HAP-1 (cell line): ENCODE measurements at regions not wholly inside any gene's neighbourhood (a gene's known extent, or its start where the extent isn't known, plus 50 kb on each side); places are given as distances from the start of the nearest gene placed in this dataset.

Source experiments
- DNase-seq, 2 experiments: peaks; one replicate each; pipeline ENCODE4 v3.0.0-alpha.2; 2016 to 2020; ENCODE audit warnings: low spot score in 2 of 2
- H3K27me3 ChIP-seq: fragments of 250-450 bp; sonication (Bioruptor Pico); 2 replicates; pipeline ENCODE4 v1.5.1; 2020; ENCODE audit warnings: low read depth, mild to moderate bottlenecking, moderate library complexity
- H3K36me3 ChIP-seq: fragments of 250-450 bp; sonication (Bioruptor Pico); replicated peaks from 2 replicates; pipeline ENCODE4 v1.5.1; 2020; ENCODE audit warnings: mild to moderate bottlenecking
- H3K4me1 ChIP-seq: fragments of 250-450 bp; sonication (Bioruptor Pico); 2 replicates; pipeline ENCODE4 v1.5.1; 2020; ENCODE audit warnings: mild to moderate bottlenecking
- H3K4me3 ChIP-seq: fragments of 250-450 bp; sonication (Bioruptor Pico); 2 replicates; pipeline ENCODE4 v1.5.1; 2020; ENCODE audit warnings: mild to moderate bottlenecking, moderate library complexity
- H3K9me3 ChIP-seq: fragments of 250-450 bp; sonication (Bioruptor Pico); 2 replicates; pipeline ENCODE4 v1.5.1; 2020; ENCODE audit warnings: mild to moderate bottlenecking, moderate library complexity
- in situ Hi-C: fragments of 300-500 bp; cut with MboI; formaldehyde crosslinking; loops from 3 replicates; pipeline ENCODE4 v1.14.3; 2020; ENCODE audit warnings: low sequenced_read_pairs, inconsistent platforms, mixed read lengths

DNA sequence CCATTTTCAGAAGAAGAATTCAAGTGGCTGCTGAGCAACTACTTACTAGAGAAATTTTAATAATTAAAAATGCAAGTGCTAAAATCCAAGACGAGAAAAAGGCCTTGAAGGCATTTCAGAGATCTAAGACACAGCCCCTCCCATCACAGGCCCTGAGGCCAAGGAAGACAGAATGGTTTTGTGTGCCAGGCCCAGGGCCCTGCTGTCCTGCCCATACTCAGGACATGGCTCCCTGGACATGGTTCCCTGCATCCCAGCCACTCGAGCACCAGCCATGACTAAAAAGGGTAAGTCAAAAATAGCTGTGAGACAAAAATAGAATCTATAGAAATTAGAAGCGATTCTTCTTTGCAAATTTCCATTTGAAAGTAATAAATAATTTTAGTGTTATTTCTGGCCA, 364.9 kb downstream of the COL12A1 start:
- Histone ChIP-seq H3K4me1 (no peaks in the 10 kb centered on the region), H3K9me3 (no peaks in the 10 kb centered on the region), H3K27me3 (no peaks in the 10 kb centered on the region), H3K4me3 (no peak overlapping the region), H3K36me3 (no peaks in the 10 kb centered on the region)
- no peak for DNase-seq
- in situ Hi-C loops: no loop called here

DNA sequence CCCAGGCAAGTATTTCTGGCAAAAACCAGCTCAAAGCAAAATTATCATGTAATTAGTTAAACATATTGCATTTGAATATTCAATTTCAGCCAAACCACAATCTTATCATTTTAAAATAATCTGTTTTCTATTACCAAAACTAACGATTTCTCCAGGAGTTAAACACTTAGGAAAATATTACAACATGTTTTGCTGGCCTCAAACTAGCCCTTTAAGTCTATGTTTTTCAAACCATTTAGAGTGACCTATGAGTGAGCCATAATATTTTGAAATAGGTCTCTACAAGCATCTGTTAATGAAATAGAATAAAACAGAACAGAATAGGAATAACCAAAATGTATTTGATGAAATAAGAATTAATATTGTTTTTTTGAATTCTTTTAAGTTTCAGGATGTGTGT, 370.9 kb downstream of the COL12A1 start:
- Histone ChIP-seq H3K4me3 (no peak overlapping the region), H3K9me3 (no peaks in the 10 kb centered on the region), H3K27me3 (no peaks in the 10 kb centered on the region), H3K36me3 (no peaks in the 10 kb centered on the region), H3K4me1 (no peaks in the 10 kb centered on the region)
- in situ Hi-C loops: no loop called here
- DNase-seq: no peak

DNA sequence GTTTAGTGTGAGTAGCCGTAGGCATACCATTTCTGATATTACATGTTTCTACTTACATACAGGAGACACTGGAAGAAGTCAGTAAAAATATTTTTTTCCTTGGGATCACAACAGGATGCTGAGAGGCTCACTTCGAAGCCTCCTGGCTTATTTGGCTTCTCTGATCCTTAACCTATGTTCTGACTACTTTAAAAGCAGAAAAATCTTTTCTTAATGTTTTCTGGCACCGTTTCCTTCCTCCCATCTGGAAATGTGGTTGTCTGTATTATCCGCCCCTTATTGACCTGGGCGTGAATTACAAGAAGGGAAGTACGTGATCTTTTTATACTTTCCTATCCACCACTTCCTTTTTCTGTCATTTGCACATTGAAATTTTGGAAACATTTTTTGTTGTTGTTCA, 379.6 kb downstream of the COL12A1 start:
- H3K4me3 ChIP-seq: no peak overlapping the region
- no peaks in the 10 kb centered on the region for H3K36me3 ChIP-seq
- no peak for DNase-seq
- no peaks in the 10 kb centered on the region for H3K27me3 ChIP-seq
- no peaks in the 10 kb centered on the region for H3K9me3 ChIP-seq
- in situ Hi-C loops: no loop called here
- H3K4me1 ChIP-seq: no peaks in the 10 kb centered on the region

DNA sequence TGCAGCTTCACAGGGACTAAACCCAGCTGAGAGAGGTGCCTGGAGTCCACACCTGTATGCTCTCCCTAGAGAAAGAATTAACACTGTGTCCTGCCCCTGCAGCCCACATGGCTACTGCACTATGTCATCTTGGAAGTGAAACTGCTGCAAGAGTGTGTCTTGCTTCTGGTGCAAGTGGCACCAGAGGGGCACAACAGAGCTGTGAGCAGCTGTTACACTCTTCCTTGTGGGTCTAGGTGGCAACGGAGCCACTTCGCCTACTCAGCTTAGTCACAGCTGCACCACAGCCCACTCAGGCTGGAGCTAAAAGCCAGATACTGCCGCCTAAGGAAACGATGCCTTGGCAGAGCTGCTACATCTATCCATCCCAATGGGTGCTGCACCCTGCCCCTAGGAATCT, 391.4 kb downstream of the COL12A1 start:
- no peak for DNase-seq
- Histone ChIP-seq H3K4me1 (no peaks in the 10 kb centered on the region), H3K4me3 (no peak overlapping the region), H3K36me3 (no peaks in the 10 kb centered on the region), H3K27me3 (no peaks in the 10 kb centered on the region), H3K9me3 (no peaks in the 10 kb centered on the region; the same call in 1 of the 2 replicates)
- in situ Hi-C loops: no loop called here

DNA sequence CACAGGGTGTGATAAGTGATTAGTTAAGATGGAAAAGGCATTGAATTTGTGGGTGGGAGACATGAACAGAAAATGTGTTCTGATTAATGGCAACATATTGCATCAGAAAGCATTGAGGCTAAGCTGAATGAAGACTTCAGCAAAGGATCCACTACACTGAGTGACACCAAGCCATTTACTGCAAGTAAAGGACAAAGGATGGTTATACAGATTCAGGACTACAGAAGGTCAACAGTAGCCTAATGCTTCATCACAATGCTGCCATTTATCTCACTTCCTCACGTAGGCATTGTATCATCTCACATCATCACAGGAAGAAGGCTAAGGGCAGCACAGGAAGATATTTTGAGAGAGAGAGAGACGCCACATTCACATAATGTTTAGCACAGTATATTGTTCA, 398.2 kb downstream of the COL12A1 start:
- DNase-seq: no peak
- no peaks in the 10 kb centered on the region for H3K4me1 ChIP-seq
- in situ Hi-C loops: no loop called here

DNA sequence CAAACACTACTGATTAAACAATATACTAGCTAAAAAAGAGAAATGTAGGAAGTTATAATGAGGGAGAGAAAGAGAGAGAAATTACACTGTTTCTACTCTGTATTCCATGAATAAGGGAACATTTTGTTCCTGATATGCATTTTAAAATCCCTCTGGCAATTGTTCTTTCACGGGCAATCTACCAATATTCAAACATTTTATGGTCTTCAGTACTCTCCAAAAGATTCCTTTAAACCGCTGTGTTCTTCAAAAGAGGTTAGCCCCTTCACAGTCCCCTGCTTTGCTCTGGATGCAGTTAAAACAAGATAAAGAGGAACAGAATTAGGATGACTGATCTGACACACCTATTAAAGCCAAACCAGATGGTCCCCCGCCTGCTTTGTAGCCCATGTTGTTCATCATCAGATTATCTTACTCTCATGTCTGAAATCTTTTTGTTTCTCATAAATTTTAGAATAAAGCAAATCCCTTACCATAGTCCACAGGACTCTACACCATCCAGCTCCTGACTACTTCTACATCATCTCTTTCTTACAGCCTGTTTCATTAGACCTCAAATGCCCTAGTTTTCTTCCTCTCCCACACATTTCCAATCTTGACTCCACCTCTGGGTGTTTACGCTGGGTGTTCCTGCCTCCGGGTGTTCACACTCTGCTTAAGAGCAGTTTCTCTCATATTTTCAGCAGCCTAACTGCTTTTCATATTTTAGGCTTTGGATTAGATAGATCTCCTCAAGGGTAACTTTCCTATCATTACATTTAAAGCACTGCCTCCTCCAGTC, 399.7 kb downstream of the COL12A1 start:
- no peak for DNase-seq
- no peaks in the 10 kb centered on the region for H3K36me3 ChIP-seq
- H3K4me3 ChIP-seq: no peak overlapping the region
- H3K9me3 ChIP-seq: no peaks in the 10 kb centered on the region
- in situ Hi-C loops: no loop called here
- H3K4me1 ChIP-seq: no peaks in the 10 kb centered on the region
- no peaks in the 10 kb centered on the region for H3K27me3 ChIP-seq

More for the DNA sequence above, 398.2 kb downstream of the COL12A1 start:
- Histone ChIP-seq H3K4me3 (no peak overlapping the region), H3K36me3 (no peaks in the 10 kb centered on the region), H3K9me3 (no peaks in the 10 kb centered on the region), H3K27me3 (no peaks in the 10 kb centered on the region)

DNA sequence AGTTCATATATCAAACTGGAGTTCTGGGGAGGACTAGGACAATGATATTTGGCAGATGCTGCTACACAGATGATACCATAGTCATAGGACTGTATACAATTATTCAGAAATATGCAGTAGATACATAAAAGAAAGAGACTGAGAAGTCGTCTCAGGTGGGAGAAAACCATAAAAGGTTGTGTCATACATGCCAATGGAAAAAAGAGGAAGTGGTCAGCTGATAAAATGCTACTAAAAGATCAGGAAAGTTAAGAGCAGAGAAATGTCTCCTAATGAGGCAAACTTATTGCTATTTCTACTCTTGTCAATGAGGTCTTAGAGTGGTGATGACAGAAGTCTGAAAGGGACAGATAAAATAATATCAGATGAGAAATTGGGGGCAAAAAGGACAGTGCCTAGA, 407.6 kb downstream of the COL12A1 start:
- Histone ChIP-seq H3K9me3 (no peaks in the 10 kb centered on the region), H3K4me3 (no peak overlapping the region), H3K4me1 (no peaks in the 10 kb centered on the region), H3K27me3 (no peaks in the 10 kb centered on the region), H3K36me3 (no peaks in the 10 kb centered on the region)
- DNase-seq: no peak
- in situ Hi-C loops: no loop called here

DNA sequence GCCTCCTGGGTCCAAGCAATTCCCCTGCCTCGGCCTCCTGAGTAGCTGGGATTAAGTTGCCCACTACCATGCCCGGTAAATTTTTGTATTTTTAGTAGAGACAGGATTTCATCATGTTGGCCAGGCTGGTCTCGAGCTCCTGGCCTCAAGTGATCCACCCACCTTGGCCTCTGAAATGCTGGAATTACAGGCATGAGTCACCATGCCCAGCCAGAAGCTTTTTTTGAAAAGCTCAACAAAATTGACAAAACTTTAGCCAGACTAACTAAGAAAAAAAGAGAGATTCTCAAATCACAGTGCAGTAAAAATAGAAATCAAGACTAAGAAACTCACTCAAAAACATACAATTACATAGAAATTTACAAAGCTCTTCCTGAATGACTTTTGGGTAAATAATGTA, 420.6 kb downstream of the COL12A1 start:
- H3K9me3 ChIP-seq: no peaks in the 10 kb centered on the region
- no peaks in the 10 kb centered on the region for H3K4me1 ChIP-seq
- no peaks in the 10 kb centered on the region for H3K36me3 ChIP-seq
- no peak overlapping the region for H3K4me3 ChIP-seq
- H3K27me3 ChIP-seq: no peaks in the 10 kb centered on the region
- in situ Hi-C loops: no loop called here
- DNase-seq: no peak

DNA sequence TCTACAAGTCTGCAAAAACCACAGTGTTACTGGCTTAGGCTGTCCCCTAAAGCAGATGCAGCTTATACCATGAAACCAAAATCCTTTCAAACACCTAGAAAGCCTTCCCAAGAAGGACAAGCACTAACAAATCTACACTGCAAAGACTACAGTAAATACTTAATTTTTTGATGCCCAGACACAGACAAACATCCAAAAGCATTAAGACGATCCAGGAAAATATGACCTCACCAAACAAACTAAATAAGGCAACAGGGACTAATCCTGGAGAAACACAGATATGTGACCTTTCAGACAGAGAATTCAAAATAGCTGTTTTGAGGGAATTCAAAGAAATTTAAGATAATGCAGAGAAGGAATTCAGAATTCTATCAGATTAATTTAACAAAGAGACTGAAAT, 423.5 kb downstream of the COL12A1 start:
- H3K27me3 ChIP-seq: no peaks in the 10 kb centered on the region
- no peaks in the 10 kb centered on the region for H3K4me1 ChIP-seq
- H3K36me3 ChIP-seq: no peaks in the 10 kb centered on the region
- no peak overlapping the region for H3K4me3 ChIP-seq
- no peak for DNase-seq
- in situ Hi-C loops: no loop called here
- H3K9me3 ChIP-seq: no peaks in the 10 kb centered on the region

DNA sequence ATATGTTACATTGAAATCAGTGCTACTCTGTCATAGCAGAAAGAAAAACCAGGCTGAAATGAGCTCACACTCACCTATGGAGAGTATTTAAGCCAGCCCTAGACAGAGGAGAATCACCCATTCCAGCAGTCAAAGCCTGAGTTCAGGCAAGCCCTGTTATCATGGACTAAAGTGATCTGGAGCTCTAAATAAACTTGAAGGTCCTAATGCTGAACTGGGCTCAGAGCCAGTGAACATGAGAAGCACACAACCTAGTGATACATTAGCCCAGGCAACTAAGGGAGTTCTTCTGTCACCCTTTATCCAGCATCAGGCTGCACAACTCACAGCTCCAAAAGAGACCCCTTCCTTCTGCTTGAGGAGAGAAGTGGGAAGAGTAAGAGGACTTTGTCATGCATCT, 425.0 kb downstream of the COL12A1 start:
- no peaks in the 10 kb centered on the region for H3K9me3 ChIP-seq
- H3K4me1 ChIP-seq: no peaks in the 10 kb centered on the region
- H3K4me3 ChIP-seq: no peak overlapping the region
- no peaks in the 10 kb centered on the region for H3K36me3 ChIP-seq
- in situ Hi-C loops: no loop called here
- no peak for DNase-seq
- no peaks in the 10 kb centered on the region for H3K27me3 ChIP-seq

DNA sequence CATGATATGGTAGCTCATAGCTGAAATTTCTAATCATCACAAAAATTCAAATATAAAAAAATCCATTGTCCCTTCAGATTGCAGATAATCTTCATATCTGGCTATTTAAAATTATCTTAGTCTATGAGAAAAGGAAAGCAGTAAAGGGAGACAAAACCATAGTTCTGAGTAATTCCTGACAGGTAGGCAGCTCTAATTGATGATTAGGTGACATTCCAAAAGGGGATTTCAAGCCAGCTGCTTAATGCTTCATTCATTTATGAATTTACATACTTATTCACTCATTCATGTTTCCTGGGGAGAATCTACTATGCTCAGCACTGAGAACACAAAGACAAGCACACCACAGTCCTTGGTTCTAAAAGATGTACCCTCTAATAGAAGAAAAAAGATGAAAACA, 437.1 kb downstream of the COL12A1 start:
- DNase-seq: no peak
- Histone ChIP-seq H3K36me3 (no peaks in the 10 kb centered on the region), H3K4me1 (no peaks in the 10 kb centered on the region), H3K27me3 (no peaks in the 10 kb centered on the region), H3K9me3 (no peaks in the 10 kb centered on the region), H3K4me3 (no peak overlapping the region)
- in situ Hi-C loops: no loop called here

DNA sequence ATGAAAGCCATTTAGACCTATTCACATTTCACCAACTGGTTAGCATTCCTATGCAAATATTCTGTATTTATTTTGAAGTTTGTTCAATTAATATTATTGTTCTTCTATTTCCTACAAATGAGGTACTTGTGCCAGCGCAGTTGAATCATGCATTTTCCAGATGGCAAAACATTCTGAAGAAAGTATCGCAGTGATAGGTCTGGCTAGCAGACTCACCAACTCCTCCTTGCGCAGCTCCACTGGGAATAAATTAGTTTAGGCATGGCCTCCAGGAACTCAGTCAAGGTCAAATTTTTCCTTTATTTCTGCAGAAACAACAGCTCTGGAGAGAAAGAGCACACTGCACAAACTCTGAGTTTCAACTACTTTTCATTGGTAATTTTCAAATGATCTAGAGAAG, 437.7 kb downstream of the COL12A1 start:
- Histone ChIP-seq H3K36me3 (no peaks in the 10 kb centered on the region), H3K4me3 (no peak overlapping the region), H3K9me3 (no peaks in the 10 kb centered on the region), H3K4me1 (no peaks in the 10 kb centered on the region), H3K27me3 (no peaks in the 10 kb centered on the region)
- in situ Hi-C loops: no loop called here
- DNase-seq: no peak

DNA sequence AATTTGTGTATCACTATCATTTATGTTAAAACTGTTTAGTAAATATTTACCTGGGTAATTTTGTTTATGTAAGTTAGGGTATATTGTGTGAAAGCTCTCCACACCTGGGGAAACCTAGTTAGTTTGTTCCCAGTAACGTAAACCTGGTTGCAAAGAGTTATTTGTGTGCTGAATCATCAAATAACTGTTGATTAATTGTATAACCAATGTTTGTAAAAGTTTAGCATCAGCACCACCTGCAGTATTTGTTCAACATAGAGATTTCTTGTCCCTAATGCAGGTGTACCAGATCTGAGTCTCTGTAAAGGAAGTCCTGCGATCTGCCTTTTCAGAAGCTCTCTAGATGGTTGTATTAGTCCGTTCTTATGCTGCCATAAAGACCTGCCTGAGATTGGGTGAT, 440.4 kb downstream of the COL12A1 start:
- in situ Hi-C loops: no loop called here
- H3K27me3 ChIP-seq: no peaks in the 10 kb centered on the region
- no peak overlapping the region for H3K4me3 ChIP-seq
- no peaks in the 10 kb centered on the region for H3K4me1 ChIP-seq
- no peak for DNase-seq
- H3K36me3 ChIP-seq: no peaks in the 10 kb centered on the region
- no peaks in the 10 kb centered on the region for H3K9me3 ChIP-seq

DNA sequence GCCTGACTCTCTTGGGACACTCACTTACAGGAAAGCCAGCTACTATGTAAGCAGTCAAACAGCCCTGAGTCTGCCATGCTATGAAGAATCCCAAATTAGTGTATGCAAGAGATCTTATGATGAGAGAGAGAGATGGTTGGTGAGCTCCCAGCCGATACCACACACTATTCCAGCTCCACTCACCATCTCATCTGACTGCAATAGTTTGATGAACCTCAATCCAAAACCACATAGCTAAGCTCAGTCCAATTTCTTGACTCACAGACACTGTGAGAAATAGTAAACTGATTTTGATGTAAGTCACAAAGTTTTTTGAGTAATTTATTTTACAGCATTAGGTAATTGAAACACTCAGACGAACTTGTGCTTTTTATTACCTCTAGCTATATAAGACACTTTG, 441.4 kb downstream of the COL12A1 start:
- Histone ChIP-seq H3K4me3 (no peak overlapping the region), H3K36me3 (no peaks in the 10 kb centered on the region), H3K9me3 (no peaks in the 10 kb centered on the region), H3K27me3 (no peaks in the 10 kb centered on the region), H3K4me1 (no peaks in the 10 kb centered on the region)
- DNase-seq: no peak
- in situ Hi-C loops: no loop called here

DNA sequence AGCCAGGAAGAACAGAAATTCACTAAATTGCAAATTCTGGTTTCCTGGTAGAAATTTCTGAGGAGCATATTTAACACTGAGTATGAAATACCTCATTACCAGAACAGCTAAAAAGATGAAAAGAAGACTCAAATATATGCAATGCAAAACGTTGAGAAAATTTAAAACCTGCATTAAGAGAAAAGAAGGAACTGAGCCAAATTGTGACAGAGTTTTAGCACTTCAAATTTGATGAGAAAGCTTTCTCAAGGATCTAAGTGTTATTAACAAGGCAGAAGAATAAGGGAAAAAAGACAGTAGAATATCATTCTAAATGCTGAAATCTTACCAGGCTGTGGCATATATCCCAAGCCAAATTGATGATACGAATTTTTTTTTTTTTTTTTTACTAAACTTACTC, 443.0 kb downstream of the COL12A1 start:
- Histone ChIP-seq H3K27me3 (no peaks in the 10 kb centered on the region), H3K4me1 (no peaks in the 10 kb centered on the region), H3K36me3 (no peaks in the 10 kb centered on the region), H3K4me3 (no peak overlapping the region), H3K9me3 (no peaks in the 10 kb centered on the region)
- no peak for DNase-seq
- in situ Hi-C loops: no loop called here
